Anterior cingulate cortex (tissue), 58 donors: ENCODE measurements at regions not wholly inside any gene's neighbourhood (a gene's known extent, or its start where the extent isn't known, plus 50 kb on each side); places are given as distances from the start of the nearest gene placed in this dataset.
"Not testable (repeated sequence)": the region's sequence is repeated elsewhere in the genome, so short reads cannot be mapped to it uniquely, and the experiment has no call there.

Experiments
- DNase-seq, 58 donors: peaks; one replicate each; lab custom pipeline; 2025; lab: John Stamatoyannopoulos, UW

- no peak for DNase-seq
These were observed 562.1 kb downstream of the DACH1 start for GRCh38 chr13:71304861-71305260.

GRCh38 chr13:71303144-71303543 lies 563.9 kb downstream of the DACH1 start:
- no peak for DNase-seq

GRCh38 chr13:71300602-71301001 lies 566.4 kb downstream of the DACH1 start:
- DNase-seq: no peak

GRCh38 chr13:71291842-71292146 lies 575.2 kb downstream of the DACH1 start:
- DNase-seq: no peak

- DNase-seq: peak in 2 of 58 donors; percentile 4 to 35
These were observed 575.8 kb downstream of the DACH1 start for GRCh38 chr13:71290963-71291841.

GRCh38 chr13:71289980-71290379 lies 577.0 kb downstream of the DACH1 start:
- not testable (repeated sequence) for DNase-seq

- no peak for DNase-seq
These were observed 581.3 kb downstream of the DACH1 start for GRCh38 chr13:71285700-71286099.

GRCh38 chr13:71278512-71278911 lies 588.5 kb downstream of the DACH1 start:
- DNase-seq: no peak

- DNase-seq: no peak
These were observed 591.9 kb downstream of the DACH1 start for GRCh38 chr13:71274923-71275608.

- no peak for DNase-seq
These were observed 605.7 kb downstream of the DACH1 start for GRCh38 chr13:71261256-71261655.

- no peak for DNase-seq
These were observed 606.8 kb downstream of the DACH1 start for GRCh38 chr13:71260246-71260645.

GRCh38 chr13:71255633-71256032 lies 611.4 kb downstream of the DACH1 start:
- DNase-seq: no peak

- DNase-seq: no peak
These were observed 612.6 kb downstream of the DACH1 start for GRCh38 chr13:71254384-71254783.

- no peak for DNase-seq
These were observed 614.8 kb downstream of the DACH1 start for GRCh38 chr13:71252184-71252704.

GRCh38 chr13:71251292-71251951 lies 615.6 kb downstream of the DACH1 start:
- DNase-seq: no peak

- no peak for DNase-seq
These were observed 618.0 kb downstream of the DACH1 start for GRCh38 chr13:71249011-71249410.

- DNase-seq: no peak
These were observed 622.8 kb downstream of the DACH1 start for GRCh38 chr13:71244161-71244560.

GRCh38 chr13:71242201-71242600 lies 624.8 kb downstream of the DACH1 start:
- DNase-seq: peak in 15 of 58 donors; percentile 1 to 31 (median 3)

- no peak for DNase-seq
These were observed 626.1 kb downstream of the DACH1 start for GRCh38 chr13:71240911-71241310.

GRCh38 chr13:71237332-71237731 lies 629.7 kb downstream of the DACH1 start:
- no peak for DNase-seq
